Kidney (tissue), 13 donors: ENCODE measurements at regions not wholly inside any gene's neighbourhood (a gene's known extent, or its start where the extent isn't known, plus 50 kb on each side); places are given as distances from the start of the nearest gene placed in this dataset.

Experiments
- DNase-seq, 5 donors: peaks; one replicate each; pipeline ENCODE4 v3.0.0-alpha.2; 2013 to 2020
- FAIRE-seq: peaks from 2 replicates; lab custom pipeline; 2012; peaks lifted over from hg19 to GRCh38; lab: Jason Lieb, UNC
- H3K27ac ChIP-seq, 2 donors: one replicate each; pipeline ENCODE4 v1.7.0; 2013; ENCODE audit warnings: low read depth in 2 of 2, low read length in 2 of 2, inconsistent platforms in 1 of 2
- H3K27me3 ChIP-seq: one replicate; pipeline ENCODE4 v1.7.1; 2013; ENCODE audit warnings: low read length, inconsistent platforms; ENCODE audit not compliant: control insufficient read depth, insufficient read depth
- H3K36me3 ChIP-seq, 3 donors: one replicate each; pipeline versions ENCODE4 v1.7.0 to v1.7.1; 2013; ENCODE audit warnings: low read length in 3 of 3, control low read depth in 1 of 3, inconsistent platforms in 1 of 3; ENCODE audit not compliant: insufficient read depth in 3 of 3, control insufficient read depth in 2 of 3
- H3K4me1 ChIP-seq, 3 donors: one replicate each; pipeline versions ENCODE4 v1.7.0 to v1.7.1; 2013; ENCODE audit warnings: low read length in 3 of 3, inconsistent platforms in 1 of 3, low read depth in 1 of 3; ENCODE audit not compliant: control insufficient read depth in 2 of 3, insufficient read depth in 2 of 3
- H3K4me3 ChIP-seq, 3 donors: one replicate each; pipeline versions ENCODE4 v1.7.0 to v1.8.1; 2013; ENCODE audit warnings: low read length in 3 of 3, control low read depth in 1 of 3, inconsistent platforms in 1 of 3
- H3K9ac ChIP-seq, 3 donors: one replicate each; pipeline versions ENCODE4 v1.7.0 to v1.7.1; 2013; ENCODE audit warnings: low read length in 3 of 3, control low read depth in 1 of 3, inconsistent platforms in 1 of 3
- H3K9me3 ChIP-seq, 3 donors: one replicate each; pipeline versions ENCODE4 v1.7.0 to v1.7.1; 2013; ENCODE audit warnings: low read length in 3 of 3, control low read depth in 1 of 3, inconsistent platforms in 1 of 3; ENCODE audit not compliant: control insufficient read depth in 2 of 3, insufficient read depth in 1 of 3
- intact Hi-C: fragments of 100-400 bp; cut with DNase I; formaldehyde crosslinking; loops from one replicate; pipeline ENCODE4 v1.11.1; 2022
- TF ChIP-seq, protein P1 (sequence below): IDR thresholded peaks from 3 replicates; pipeline ENCODE4 v1.5.1; 2012; ENCODE audit warnings: mild to moderate bottlenecking, moderate library complexity, borderline replicate concordance; ENCODE audit not compliant: insufficient read depth; ENCODE audit errors: extremely low read depth
- donor health status: control.
- donor health status: control.
- donor health status: control.
- donor health status: control.
- donor health status: control.
- donor health status: DM: yes; HTN: yes; CAD: no.
- donor health status: Normal renal cell carcinoma (clear cell type).

GRCh38 chr6:168385037-168385759 lies 55.8 kb upstream of the SMOC2 start:
- H3K4me3 ChIP-seq, result no peak overlapping the region
- H3K4me1 ChIP-seq, result no peaks in the 10 kb centered on the region
- H3K9me3 ChIP-seq, result no peaks in the 10 kb centered on the region
- intact Hi-C loops, result no loop called here
- H3K27ac ChIP-seq, result no peak overlapping the region
- no peaks in the 10 kb centered on the region for H3K27me3 ChIP-seq
- peak in 1 of 5 donors; percentile 54 for DNase-seq
- no peak for FAIRE-seq
- no peak overlapping the region for H3K9ac ChIP-seq
- TF ChIP-seq, protein P1, sequence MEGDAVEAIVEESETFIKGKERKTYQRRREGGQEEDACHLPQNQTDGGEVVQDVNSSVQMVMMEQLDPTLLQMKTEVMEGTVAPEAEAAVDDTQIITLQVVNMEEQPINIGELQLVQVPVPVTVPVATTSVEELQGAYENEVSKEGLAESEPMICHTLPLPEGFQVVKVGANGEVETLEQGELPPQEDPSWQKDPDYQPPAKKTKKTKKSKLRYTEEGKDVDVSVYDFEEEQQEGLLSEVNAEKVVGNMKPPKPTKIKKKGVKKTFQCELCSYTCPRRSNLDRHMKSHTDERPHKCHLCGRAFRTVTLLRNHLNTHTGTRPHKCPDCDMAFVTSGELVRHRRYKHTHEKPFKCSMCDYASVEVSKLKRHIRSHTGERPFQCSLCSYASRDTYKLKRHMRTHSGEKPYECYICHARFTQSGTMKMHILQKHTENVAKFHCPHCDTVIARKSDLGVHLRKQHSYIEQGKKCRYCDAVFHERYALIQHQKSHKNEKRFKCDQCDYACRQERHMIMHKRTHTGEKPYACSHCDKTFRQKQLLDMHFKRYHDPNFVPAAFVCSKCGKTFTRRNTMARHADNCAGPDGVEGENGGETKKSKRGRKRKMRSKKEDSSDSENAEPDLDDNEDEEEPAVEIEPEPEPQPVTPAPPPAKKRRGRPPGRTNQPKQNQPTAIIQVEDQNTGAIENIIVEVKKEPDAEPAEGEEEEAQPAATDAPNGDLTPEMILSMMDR, result no peak
- H3K36me3 ChIP-seq, result peaks cover 0 to 5% (median 0%) of the 10 kb centered on the region in 3 donors

- no peaks in the 10 kb centered on the region for H3K4me1 ChIP-seq
- DNase-seq (peak in 1 of 5 donors; percentile 51), FAIRE-seq (no peak)
These were observed 54.9 kb upstream of the SMOC2 start for GRCh38 chr6:168385858-168386735.

DNA sequence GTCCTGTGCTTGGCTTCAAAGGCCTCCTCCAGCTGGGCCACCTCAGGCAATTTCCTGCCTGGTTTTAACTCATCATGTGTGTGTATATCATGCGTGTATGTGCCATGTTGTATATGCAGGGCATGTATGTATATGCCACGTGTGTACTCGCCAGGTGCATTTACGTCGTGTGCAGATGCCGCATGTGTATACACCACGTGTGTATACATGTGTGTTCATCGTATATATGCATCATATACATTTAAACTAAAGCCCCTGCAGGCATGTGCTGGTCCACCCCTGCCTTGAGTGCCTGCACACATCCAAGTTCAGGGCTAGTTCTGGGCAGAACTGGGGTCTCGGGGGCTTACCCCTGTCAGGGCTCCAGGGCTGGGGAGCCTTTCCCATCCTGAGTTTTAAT lies 54.0 kb upstream of the SMOC2 start:
- Histone ChIP-seq H3K36me3 (peaks cover 0 to 5% (median 0%) of the 10 kb centered on the region in 3 donors), H3K27me3 (no peaks in the 10 kb centered on the region), H3K9ac (no peak overlapping the region), H3K4me1 (no peaks in the 10 kb centered on the region), H3K27ac (no peak overlapping the region), H3K9me3 (no peaks in the 10 kb centered on the region), H3K4me3 (no peak overlapping the region)
- intact Hi-C loops, result no loop called here
- TF ChIP-seq, protein P1, result no peak
- FAIRE-seq (no peak), DNase-seq (no peak)

More at GRCh38 chr6:168385858-168386735, 54.9 kb upstream of the SMOC2 start:
- H3K9ac ChIP-seq, result no peak overlapping the region
- peaks cover 0 to 5% (median 0%) of the 10 kb centered on the region in 3 donors for H3K36me3 ChIP-seq
- TF ChIP-seq, protein P1, result no peak
- H3K27me3 ChIP-seq, result no peaks in the 10 kb centered on the region
- no peak overlapping the region for H3K27ac ChIP-seq
- intact Hi-C loops, result no loop called here
- H3K9me3 ChIP-seq, result no peaks in the 10 kb centered on the region
- H3K4me3 ChIP-seq, result no peak overlapping the region
